M059J (cell line): ENCODE measurements at regions not wholly inside any gene's neighbourhood (a gene's known extent, or its start where the extent isn't known, plus 50 kb on each side); places are given as distances from the start of the nearest gene placed in this dataset.
A peak's percentile ranks its signal among the peaks of the same experiment; 100 is the strongest.
"Not testable (repeated sequence)": the region's sequence is repeated elsewhere in the genome, so short reads cannot be mapped to it uniquely, and the experiment has no call there.

ENCODE experiments used
- DNase-seq: peaks from one replicate; pipeline ENCODE4 v3.0.0-alpha.2; 2012; ENCODE audit warnings: low read depth

DNA sequence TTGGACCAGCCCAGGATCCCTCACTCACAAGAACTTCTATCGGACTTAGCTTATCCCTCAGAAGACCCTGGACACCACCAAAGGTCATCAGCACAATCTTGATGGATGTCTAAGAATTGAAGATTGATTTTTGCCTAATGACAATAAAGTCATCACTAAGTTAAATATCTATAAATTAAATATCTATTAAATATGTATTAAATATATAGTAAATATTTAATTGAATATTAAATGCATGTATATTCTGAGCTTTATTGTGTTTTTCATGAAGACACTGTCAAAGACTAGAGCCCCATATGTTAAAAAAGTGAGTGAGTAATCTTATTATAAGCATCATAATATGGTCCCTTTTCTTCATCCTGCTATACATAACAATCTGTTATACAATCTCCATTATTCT lies 751.1 kb downstream of the KCNJ2 start:
- DNase-seq = no peak

DNA sequence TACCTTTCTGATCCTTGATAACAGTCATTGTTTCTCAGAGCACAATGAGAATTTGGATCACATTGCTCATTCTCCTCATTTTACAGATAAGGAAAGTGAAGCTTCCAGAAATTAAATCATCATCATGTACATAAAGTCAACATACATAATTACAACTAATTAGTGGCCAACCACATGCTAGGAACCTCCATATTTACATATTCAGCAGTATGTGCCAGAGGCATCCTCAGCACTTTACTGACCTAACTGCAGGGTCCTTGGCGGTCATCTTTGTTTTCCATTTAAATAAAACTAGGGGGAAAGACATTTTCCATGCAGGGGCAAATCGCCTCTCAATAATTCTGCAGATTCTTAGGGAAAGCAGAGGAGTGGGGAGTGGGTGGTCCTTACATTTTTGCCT lies 752.9 kb downstream of the KCNJ2 start:
- no peak for DNase-seq

DNA sequence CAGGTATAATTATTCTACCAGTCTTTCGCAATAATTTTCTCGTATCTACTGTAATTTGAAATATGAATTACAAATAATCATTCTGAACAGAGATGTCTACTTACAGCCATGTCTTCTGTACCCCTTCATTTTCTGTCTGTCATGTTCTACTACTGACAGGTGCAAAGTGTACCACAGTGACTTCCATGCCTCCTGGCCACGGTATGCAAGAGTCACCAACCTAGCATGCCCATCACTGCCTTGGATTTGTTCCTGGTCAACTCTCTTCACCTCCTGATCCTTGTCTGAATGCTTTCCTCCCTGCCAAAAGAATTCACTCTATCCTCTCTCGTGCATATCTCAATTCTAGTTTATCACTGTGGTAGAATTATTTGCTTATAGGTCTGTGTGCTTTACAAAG lies 755.4 kb downstream of the KCNJ2 start:
- DNase-seq = no peak

DNA sequence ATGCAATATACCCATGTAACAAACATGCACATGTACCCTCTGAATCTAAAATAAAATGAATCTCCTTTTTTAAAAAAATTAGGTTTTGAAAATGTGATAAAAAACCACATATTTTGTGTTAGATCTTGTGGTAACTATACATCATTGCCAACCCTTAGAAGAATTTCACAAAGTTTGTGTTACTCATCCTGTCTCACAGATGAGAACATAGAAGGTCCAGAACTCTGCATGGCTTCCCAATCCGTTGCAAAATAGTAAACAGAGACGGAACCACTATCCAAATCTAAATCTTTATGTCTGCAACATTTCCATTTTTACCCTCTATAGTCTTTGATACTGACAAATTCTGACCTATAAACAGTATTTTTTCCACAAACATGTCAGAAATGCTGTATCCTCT lies 759.9 kb downstream of the KCNJ2 start:
- no peak for DNase-seq

DNA sequence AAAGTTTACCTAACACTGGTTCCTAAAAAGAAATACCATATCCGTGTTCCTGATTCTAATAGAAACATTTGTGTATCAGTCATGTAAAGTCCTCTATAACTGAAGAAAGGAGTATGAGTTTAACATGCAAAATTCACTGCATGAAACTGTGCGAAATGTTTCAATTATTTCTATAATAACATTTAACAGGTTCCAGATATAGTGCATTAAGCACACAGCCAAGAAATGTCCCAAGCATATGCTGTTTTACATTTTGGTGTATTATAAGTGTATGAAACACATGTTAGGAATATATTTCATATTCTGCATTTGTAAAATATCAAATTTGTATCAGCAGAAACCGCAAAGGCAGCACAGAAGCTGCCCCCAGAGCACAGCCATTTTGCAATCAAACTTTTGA lies 764.9 kb downstream of the KCNJ2 start:
- DNase-seq = no peak

DNA sequence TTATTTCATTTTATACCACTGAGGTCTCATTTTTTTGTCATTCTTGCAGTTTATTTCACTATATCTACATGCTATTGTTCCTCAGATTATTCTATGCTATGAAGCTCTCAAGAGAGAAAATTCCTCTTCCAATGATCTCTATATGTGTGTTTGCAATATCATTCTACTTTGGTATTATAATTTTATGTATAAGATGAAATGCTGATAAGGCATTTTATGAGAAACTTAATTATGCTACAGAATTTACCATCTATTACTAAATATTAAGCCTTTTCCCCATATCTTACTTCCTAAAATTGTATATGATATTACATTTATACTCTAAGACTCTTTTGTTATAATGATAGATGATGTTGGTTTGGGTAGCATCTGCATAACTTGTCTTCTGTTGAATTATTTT lies 765.5 kb downstream of the KCNJ2 start:
- DNase-seq = no peak

DNA sequence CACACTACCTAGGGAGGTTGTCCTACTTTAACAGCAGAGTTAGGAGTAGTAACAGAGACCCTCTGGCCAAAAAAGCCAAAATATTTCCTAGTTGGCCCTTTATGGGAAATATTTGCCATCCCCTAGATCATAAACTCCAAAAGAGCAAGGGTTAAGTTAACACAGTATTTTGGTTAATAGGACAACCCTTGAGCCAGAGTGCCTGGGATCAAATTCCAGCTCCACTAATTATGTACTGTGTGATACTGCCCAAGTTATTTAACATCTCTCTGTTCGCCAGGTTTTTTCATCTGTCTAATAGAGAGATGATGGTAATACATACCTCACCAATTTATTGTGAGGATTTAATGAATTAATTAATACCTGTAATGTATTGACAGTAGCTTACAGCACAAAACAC lies 767.4 kb downstream of the KCNJ2 start:
- no peak for DNase-seq

DNA sequence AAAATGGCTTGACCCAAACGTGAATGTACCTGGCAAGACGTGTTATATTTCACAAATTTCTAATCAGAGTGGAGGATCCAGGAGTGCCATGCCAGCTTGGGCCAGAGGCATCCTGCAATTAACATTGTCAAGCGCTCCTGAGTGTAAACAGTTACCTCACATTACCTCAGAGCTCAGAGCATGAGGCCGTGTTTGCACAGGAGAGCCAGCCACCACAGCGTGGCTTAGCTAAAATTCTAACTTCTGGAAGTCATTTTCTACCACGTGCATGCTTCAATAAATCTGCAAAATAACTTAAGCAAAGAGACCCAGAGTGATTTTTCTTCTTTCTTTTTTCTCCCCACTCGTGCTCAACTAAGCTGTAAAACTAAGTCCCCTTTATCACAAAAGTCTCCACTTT lies 769.0 kb downstream of the KCNJ2 start:
- DNase-seq = no peak

DNA sequence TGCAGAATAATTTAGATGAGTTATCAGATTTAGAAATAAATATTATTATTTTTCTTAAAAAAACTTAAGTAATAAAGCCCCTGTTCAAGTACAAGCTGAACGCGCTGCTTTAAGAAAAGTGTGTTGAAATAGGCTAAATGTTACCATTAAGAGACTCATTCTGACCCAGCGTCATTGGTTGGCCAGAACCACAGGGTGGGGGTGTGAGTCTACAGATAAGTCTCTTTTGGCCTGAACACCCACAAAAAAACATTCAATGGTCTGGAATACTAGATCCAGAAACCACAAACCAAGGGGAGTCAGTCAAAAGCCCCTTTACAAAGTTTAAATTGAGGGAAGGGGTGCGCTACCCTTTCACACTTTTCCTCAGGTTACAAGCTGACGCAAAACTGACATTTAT lies 776.1 kb downstream of the KCNJ2 start:
- DNase-seq = no peak

DNA sequence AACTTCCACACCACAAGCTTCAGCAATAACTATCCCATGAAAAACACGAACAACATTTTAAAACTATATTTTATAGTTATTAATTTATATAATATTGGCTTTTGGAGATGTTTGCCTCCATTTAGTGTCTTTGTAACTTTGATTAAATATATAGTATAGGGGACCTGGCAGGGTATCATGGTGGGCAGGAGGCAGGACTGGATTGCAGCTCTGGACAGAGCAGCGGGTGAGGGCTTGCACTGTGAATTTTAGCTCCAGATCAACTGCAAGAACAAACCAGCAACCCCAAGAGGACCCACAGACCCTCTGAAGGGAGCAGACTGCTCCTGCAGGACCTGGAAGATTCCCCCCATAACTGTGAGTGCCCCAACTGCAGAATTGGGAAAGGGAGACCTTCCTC lies 777.9 kb downstream of the KCNJ2 start:
- DNase-seq = no peak

DNA sequence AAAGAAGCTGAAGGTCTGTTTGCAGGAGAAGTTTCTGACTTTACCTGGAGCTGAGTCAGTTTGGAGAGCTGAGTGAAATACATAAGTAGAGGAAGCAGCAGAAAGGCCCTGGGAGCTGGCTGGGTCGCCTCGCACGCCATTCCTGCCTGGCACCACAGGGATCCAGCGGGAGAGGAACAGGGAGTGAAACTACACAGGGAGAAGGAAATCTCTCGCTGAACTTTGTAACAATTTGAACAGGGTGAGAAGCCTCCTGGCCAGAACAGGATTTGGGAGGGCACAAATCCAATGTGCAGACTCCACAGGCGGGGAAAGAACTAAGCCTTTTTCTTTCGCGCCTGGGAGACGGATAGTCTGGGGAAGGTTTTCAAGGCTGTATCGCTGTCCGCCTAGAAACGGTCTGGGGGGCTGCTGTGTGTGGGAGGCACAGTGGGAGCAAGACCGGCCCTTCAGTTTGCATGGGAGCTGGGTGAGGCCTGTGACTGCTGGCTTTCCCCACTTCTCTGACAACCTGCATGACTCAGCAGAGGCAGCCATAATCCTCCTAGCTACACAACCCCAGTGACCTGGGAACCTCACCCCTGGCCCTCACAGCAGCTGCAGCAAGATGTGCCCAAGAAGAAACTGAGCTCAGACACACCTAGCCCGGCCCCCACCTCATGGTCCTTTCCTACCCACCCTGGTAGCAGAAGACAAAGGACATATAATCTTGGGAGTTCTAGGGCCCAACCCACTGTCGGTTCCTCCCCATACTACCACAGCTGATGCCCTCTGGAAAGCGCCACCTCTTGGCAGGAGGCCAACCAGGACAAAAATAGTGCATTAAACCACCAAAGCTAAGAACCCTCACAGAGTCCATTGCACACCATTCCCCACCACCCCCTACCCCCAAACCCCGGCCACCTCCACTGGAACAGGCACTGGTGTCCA lies 778.6 kb downstream of the KCNJ2 start:
- DNase-seq = no peak

DNA sequence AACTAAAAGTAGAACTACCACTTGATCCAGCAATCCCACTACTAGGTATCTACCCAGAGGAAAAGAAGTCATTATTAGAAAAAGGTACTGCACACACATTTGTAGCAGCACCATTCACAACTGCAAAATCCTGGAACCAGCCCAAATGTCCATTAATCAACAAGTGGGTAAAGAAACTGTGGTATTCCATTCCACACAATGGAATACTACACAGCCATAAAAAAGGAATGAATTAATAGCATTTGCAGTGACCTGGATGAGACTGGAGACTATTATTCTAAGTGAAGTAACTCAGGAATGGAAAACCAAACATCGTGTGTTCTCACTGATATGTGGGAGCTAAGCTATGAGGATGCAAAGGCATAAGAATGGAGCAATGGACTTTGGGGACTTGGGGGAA lies 783.8 kb downstream of the KCNJ2 start:
- DNase-seq = not testable (repeated sequence)

DNA sequence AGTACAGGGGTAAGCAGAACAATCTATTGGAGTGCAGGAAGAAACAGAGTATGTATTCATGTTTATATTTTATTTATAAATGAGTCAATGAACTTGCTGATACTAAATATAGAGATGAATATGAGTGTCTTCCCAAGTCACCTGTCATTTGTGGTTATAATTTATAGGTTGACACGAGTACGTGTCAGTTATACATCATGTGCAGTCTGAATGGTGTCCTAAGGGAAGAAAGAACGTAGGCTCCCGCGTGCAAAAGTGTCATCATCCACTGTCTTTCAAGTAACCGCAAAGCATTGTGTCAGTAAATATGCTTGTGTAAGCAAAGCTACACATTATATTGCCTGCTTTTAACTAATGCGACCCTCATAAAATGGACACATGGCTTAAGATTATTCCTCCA lies 786.1 kb downstream of the KCNJ2 start:
- no peak for DNase-seq

DNA sequence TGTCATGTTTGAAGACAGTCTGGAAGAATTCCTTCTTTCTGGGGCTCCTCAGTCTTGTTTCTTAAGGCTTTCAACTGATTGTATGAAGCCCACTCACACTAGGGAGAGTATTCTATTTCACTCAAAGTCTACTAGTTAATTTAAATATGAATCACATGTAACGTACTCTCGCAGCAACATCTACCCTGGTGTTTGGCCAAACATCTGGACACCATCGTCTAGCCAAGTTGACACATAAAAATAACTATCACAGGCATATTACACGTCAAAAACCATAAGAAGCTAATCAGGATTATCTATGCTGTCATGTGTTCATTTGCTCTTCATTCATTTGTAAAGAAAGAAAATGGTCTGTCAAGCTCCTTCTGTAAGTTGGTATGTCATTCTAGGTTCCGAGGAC lies 787.4 kb downstream of the KCNJ2 start:
- DNase-seq = no peak

DNA sequence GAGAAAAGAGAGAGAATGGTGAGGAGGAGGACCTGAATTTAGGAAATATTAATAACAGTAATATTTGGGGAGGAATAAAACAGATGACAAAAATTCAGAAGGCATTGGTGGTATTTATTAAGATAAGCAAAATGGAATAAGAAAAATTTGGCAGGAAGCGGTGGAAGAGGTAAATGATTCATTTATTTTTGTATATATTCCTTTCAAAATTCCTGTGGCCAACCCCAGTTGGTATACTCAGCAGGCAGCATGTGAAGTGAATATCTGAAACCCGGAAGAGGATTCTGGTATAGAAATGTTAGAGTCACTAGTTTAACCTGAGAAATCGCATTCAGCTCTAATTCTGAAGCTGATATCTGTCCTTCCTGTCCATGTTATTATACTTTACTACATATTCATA lies 792.0 kb downstream of the KCNJ2 start:
- DNase-seq = peak; percentile 48

DNA sequence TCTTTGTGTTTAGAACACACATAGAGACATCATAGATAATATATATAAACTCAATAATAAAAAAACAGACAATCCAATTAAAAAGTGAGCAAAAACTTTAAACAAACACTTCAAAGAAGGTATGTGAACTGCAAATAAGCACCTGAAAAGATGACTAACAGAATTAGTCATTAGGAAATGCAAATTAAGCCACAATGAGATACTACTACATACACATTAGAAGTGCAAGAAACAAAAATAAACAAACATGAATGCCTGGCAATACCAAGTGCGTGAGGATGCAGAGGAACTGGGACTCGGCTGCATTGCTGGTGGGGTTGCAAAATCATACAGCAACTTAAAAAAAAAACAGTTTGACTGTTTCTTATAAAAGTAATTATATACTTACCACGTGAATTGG lies 799.0 kb downstream of the KCNJ2 start:
- DNase-seq = peak; percentile 66

DNA sequence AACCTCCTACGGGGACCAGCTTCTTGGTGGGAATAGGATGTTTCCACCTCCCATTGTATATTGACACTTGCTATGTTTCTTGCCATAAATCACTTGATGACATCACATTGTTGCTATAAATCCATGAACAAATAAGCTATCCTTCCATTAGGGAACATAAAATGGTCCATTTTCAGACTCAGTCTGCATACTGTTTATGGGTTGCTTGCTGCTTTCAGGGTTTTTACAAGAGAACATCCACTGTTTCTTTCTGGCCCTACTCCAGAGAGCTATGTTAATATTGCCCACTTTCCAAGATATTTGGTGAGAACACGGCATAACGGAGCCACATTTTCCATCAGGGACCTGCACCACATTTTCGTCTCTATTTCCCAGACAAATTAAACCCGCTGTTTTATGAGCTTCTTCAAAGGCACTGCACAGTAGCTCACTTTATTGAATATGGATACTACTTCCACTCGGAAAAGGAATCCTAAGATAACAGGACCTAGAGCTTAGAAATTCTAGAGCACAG lies 800.2 kb downstream of the KCNJ2 start:
- no peak for DNase-seq

DNA sequence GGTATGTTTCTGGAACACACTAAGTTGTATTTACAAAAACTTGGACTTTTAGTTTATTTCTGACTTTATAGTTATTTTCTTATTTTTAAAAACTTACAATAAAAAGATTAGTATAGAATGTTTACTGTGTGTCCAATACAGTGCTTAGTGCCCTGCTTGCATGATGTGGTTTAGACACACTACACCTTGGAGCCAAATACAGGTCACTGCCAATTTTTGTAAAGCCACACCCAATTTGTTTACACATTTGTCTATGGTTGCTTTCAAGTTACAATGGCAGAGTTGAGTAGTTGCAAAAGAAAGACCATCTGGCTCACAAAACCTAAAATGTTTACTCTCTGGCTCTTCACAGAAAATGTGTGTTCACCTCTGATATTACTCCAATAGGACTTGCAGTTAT lies 807.1 kb downstream of the KCNJ2 start:
- no peak for DNase-seq

DNA sequence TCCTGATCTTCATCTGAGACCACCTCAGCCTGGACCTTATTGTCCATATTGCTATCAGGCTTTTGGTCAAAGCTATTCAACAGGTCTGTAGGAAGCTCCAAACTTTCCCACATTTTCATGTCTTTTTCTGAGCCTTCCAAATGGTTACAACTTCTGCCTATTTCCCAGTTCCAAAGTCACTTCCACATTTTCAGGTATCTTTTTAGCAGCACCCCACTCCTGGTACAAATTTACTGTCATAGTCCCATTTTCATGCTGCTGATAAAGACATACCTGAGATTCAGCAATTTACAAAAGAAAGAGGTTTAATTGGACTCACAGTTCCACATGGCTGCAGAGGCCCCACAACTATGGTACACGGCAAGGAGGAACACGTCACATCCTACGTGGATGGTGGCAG lies 815.5 kb downstream of the KCNJ2 start:
- no peak for DNase-seq

DNA sequence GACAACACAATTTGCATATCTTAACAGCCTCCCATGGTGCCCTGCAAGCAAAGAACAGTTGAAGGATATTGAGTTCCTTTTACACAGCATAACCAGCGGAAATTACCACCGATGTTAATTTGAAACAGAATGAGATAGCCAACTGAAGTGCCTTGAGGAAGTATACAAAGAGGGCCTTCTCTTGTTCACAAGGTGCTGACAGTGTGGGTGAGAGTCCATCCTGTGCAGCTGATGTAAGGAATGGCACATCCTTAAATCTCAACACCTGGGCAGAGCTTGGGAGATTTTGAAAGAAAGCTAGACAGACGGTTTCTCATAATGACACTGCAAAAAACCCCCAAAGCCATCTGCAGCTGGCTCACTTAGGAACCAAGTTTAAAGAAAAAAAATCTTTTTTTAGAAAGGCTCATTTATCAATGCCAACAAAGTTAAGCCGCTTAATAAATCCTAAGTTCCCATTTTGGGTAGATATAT lies 818.6 kb downstream of the KCNJ2 start:
- DNase-seq = no peak

DNA sequence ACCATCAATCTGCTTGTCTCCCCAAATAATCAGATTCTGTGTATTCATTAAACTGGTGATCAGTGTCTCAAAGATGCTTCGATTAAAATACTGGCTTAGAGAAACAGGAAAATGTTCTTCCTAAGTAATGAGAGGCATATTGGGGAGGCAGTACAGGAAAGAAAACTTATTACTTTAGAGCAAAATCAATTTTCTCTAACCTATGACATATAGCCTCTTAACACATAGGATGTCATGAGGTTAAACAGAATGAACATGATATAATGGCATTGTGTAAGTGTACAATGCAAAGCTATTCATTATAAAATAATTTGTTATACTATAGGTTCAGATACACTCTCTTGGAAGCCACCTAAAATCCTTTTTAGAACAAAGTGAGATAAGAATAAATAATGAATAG lies 819.3 kb downstream of the KCNJ2 start:
- DNase-seq = no peak

DNA sequence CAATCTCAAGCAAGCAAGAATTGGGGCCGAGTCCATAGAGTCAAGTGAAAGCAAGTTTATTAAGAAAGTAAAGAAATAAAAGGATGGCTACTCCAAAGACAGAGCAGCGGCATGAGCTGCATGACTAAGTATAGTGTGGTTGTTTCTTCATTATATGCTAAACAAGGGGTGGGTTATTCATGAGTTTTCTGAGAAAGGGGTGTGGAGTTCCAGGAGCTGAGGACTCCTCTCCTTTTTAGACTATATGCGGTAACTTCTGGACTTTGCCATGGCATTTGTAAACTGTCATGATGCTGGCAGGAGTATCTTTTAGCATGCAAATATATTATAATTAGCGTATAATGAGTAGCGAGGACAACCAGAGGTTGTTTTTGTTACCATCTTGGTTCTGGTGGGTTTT lies 819.9 kb downstream of the KCNJ2 start:
- DNase-seq = peak; percentile 4

DNA sequence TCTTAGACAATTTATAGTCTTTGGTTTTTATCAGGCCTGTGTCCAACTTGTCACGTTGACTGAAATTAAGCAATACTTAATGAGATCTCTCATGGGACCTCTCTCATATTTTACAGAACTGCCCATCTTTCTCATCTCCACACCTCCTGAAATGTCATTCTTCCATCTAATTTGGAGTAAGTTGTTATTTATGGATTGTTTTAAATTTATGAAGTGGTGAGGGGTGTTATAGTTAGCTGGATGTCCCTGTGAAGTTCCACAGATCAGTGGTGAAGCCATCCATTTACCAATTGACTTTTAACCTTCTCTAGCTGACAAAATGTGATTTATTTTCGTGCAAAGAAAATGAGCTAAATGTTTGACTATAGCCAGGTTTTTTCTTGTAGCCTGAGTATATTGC lies 824.9 kb downstream of the KCNJ2 start:
- DNase-seq = no peak

DNA sequence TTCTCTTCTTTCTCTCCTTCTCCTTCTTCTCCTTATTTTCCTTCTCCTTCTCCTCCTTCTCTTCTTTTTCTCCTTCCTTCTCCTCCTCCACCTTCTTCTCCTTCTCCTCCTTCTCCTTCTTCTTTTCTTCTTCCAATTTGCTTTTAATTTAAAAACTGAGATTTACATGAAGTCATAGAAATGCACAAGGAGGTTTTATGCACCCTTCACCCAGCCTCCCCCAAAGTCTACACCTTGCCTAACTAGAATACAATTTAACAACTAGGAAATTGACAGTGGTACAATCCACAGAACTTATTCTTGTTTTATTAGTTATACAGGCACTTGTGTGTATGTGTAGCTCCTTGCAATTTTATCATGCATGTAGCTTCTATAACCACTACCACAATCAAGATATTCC lies 826.7 kb downstream of the KCNJ2 start:
- no peak for DNase-seq
